GM19351 (cell line): ENCODE measurements at regions not wholly inside any gene's neighbourhood (a gene's known extent, or its start where the extent isn't known, plus 50 kb on each side); places are given as distances from the start of the nearest gene placed in this dataset.

Source experiments
- ATAC-seq: cut with Tn5 transposase; IDR thresholded peaks from one replicate; pipeline ENCODE4 v1.9.1; 2021; ENCODE audit warnings: mild to moderate bottlenecking, moderate library complexity; ENCODE audit not compliant: unreplicated experiment

- no peak for ATAC-seq
These were observed 170.1 kb upstream of the GRIP1 start for GRCh38 chr12:66848967-66849366.

GRCh38 chr12:66851134-66851533 lies 172.3 kb upstream of the GRIP1 start:
- ATAC-seq: no peak

- no peak for ATAC-seq
These were observed 173.2 kb upstream of the GRIP1 start for GRCh38 chr12:66852091-66852490.

- no peak for ATAC-seq
These were observed 173.9 kb upstream of the GRIP1 start for GRCh38 chr12:66852765-66853164.

- no peak for ATAC-seq
These were observed 181.0 kb upstream of the GRIP1 start for GRCh38 chr12:66859751-66860440.

GRCh38 chr12:66860752-66861750 lies 182.2 kb upstream of the GRIP1 start:
- peak; percentile 60 for ATAC-seq

- ATAC-seq: no peak
These were observed 183.6 kb upstream of the GRIP1 start for GRCh38 chr12:66862356-66862985.

GRCh38 chr12:66863276-66863675 lies 184.4 kb upstream of the GRIP1 start:
- ATAC-seq: no peak

GRCh38 chr12:66877925-66878324 lies 199.0 kb upstream of the GRIP1 start:
- no peak for ATAC-seq

GRCh38 chr12:66879409-66879808 lies 200.5 kb upstream of the GRIP1 start:
- ATAC-seq: no peak

GRCh38 chr12:66881386-66881785 lies 202.5 kb upstream of the GRIP1 start:
- ATAC-seq: no peak

- ATAC-seq: no peak
These were observed 205.2 kb upstream of the GRIP1 start for GRCh38 chr12:66884091-66884490.

- no peak for ATAC-seq
These were observed 206.4 kb upstream of the GRIP1 start for GRCh38 chr12:66885115-66885875.

- ATAC-seq: no peak
These were observed 217.9 kb upstream of the GRIP1 start for GRCh38 chr12:66896797-66897196.

GRCh38 chr12:66898700-66899469 lies 220.0 kb upstream of the GRIP1 start:
- no peak for ATAC-seq

- no peak for ATAC-seq
These were observed 220.7 kb upstream of the GRIP1 start for GRCh38 chr12:66899588-66899987.

- ATAC-seq: no peak
These were observed 221.7 kb upstream of the GRIP1 start for GRCh38 chr12:66900616-66901015.

GRCh38 chr12:66901138-66901932 lies 222.5 kb upstream of the GRIP1 start:
- peak; percentile 96 for ATAC-seq

GRCh38 chr12:66902020-66902419 lies 223.1 kb upstream of the GRIP1 start:
- no peak for ATAC-seq
